IMR-90 (cell line): ENCODE measurements at regions not wholly inside any gene's neighbourhood (a gene's known extent, or its start where the extent isn't known, plus 50 kb on each side); places are given as distances from the start of the nearest gene placed in this dataset.

ENCODE experiments used
- CTCF ChIP-seq: conservative IDR thresholded peaks from 2 replicates; pipeline ENCODE4 v1.5.1; 2012; ENCODE audit warnings: mild to moderate bottlenecking, low read depth, low read length, improper control_type of control experiment
- MAZ ChIP-seq: IDR thresholded peaks from 2 replicates; pipeline ENCODE4 v1.6.1; 2012; ENCODE audit warnings: low read depth, mild to moderate bottlenecking, low read length, improper control_type of control experiment, moderate library complexity, borderline replicate concordance
- MXI1 ChIP-seq: IDR thresholded peaks from 2 replicates; pipeline ENCODE4 v1.6.1; 2012; ENCODE audit warnings: low read depth, mild to moderate bottlenecking, low read length, moderate library complexity, borderline replicate concordance
- POLR2A ChIP-seq: IDR thresholded peaks from 2 replicates; pipeline ENCODE4 v1.6.1; 2012; ENCODE audit warnings: mild to moderate bottlenecking, low read depth, low read length
- RAD21 ChIP-seq: IDR thresholded peaks from 2 replicates; pipeline ENCODE4 v1.6.1; 2012; ENCODE audit warnings: low read length, improper control_type of control experiment
- RFX5 ChIP-seq: IDR thresholded peaks from 2 replicates; pipeline ENCODE4 v1.8.0; 2012; ENCODE audit warnings: low read depth, mild to moderate bottlenecking, low read length, moderate library complexity
- USF2 ChIP-seq: fragments of 150-350 bp; IDR thresholded peaks from 2 replicates; pipeline ENCODE4 v1.6.1; 2017; ENCODE audit warnings: mild to moderate bottlenecking, antibody characterized with exemption, low read length, low read depth

- TF ChIP-seq CTCF (no peak), MAZ (no peak), RFX5 (no peak), USF2 (no peak), RAD21 (no peak), POLR2A (no peak), MXI1 (no peak)
Measured at GRCh38 chr2:234318361-234318760, 178.5 kb downstream of the ARL4C start.
